Osteoblast (primary cell): ENCODE measurements at regions not wholly inside any gene's neighbourhood (a gene's known extent, or its start where the extent isn't known, plus 50 kb on each side); places are given as distances from the start of the nearest gene placed in this dataset.

ENCODE experiments used
- DNase-seq: peaks from one replicate; pipeline ENCODE4 v3.0.0; 2011; ENCODE audit warnings: low spot score, mixed read lengths; ENCODE audit not compliant: insufficient read length; ENCODE audit errors: missing footprints
- H2AFZ ChIP-seq: 2 replicates; pipeline ENCODE4 v1.6.0; 2011; ENCODE audit warnings: mild to moderate bottlenecking, low read length
- H3K27ac ChIP-seq: 2 replicates; pipeline ENCODE4 v1.5.1; 2011; ENCODE audit warnings: mild to moderate bottlenecking, low read depth, low read length, moderate library complexity
- H3K27me3 ChIP-seq: 2 replicates; pipeline ENCODE4 v1.6.0; 2012; ENCODE audit warnings: mild to moderate bottlenecking, control low read depth, inconsistent platforms, low read length, moderate library complexity; ENCODE audit not compliant: insufficient read depth
- H3K36me3 ChIP-seq: 2 replicates; pipeline ENCODE4 v1.5.1; 2011; ENCODE audit warnings: mild to moderate bottlenecking, low read length, control low read depth, moderate library complexity; ENCODE audit not compliant: insufficient read depth
- H3K4me1 ChIP-seq: 2 replicates; pipeline ENCODE4 v1.5.1; 2011; ENCODE audit warnings: mild to moderate bottlenecking, low read length, control low read depth, moderate library complexity; ENCODE audit not compliant: insufficient read depth
- H3K4me2 ChIP-seq: 2 replicates; pipeline ENCODE4 v1.6.0; 2011; ENCODE audit warnings: mild to moderate bottlenecking, low read length; ENCODE audit not compliant: insufficient read depth
- H3K4me3 ChIP-seq: fragments of 200-600 bp; sonication (generic); 3 replicates; pipeline ENCODE4 v1.5.1; 2012; ENCODE audit warnings: mild to moderate bottlenecking, low read length, inconsistent platforms; ENCODE audit not compliant: insufficient read depth
- H3K79me2 ChIP-seq: 2 replicates; pipeline ENCODE4 v1.6.0; 2012; ENCODE audit warnings: mild to moderate bottlenecking, low read length, control low read depth, inconsistent platforms; ENCODE audit not compliant: insufficient read depth
- H3K9me3 ChIP-seq: 2 replicates; pipeline ENCODE4 v1.5.1; 2011; ENCODE audit warnings: low read depth, low read length, control low read depth
- H4K20me1 ChIP-seq: 2 replicates; pipeline ENCODE4 v1.6.0; 2012; ENCODE audit warnings: mild to moderate bottlenecking, low read length, control low read depth; ENCODE audit not compliant: insufficient read depth
- TF ChIP-seq, protein P1 (sequence below): IDR thresholded peaks from 2 replicates; pipeline ENCODE4 v1.5.1; 2011; ENCODE audit warnings: mild to moderate bottlenecking, low read depth, low read length, moderate library complexity; ENCODE audit errors: extremely low read depth

DNA sequence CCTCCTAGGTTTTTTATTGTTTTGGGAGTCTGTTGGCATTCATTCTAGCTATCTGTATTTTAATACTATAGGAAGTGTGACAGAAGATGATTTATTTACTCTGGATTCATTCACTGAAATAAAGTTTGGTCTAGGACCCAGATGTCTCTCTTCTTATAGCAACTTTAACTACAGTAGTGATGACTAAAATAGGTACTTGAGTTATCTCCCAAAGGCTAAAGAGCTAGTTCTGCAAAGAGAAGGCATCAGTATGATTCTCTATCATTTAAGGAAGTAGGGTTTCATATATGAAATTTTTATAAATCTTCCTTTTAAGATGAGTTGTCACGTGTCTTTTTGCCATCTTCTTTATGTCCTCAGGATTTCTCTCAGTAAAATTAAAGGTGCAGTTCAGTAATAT lies 507.4 kb downstream of the KCTD12 start:
- Histone ChIP-seq H2AFZ (no peak overlapping the region), H3K79me2 (no peaks in the 10 kb centered on the region), H3K4me2 (no peak overlapping the region), H3K27me3 (no peaks in the 10 kb centered on the region), H4K20me1 (no peaks in the 10 kb centered on the region), H3K4me1 (peaks cover under 1% of the 10 kb centered on the region), H3K9me3 (no peaks in the 10 kb centered on the region), H3K27ac (no peak overlapping the region), H3K36me3 (no peaks in the 10 kb centered on the region), H3K4me3 (no peak overlapping the region)
- DNase-seq: no peak
- TF ChIP-seq, protein P1, sequence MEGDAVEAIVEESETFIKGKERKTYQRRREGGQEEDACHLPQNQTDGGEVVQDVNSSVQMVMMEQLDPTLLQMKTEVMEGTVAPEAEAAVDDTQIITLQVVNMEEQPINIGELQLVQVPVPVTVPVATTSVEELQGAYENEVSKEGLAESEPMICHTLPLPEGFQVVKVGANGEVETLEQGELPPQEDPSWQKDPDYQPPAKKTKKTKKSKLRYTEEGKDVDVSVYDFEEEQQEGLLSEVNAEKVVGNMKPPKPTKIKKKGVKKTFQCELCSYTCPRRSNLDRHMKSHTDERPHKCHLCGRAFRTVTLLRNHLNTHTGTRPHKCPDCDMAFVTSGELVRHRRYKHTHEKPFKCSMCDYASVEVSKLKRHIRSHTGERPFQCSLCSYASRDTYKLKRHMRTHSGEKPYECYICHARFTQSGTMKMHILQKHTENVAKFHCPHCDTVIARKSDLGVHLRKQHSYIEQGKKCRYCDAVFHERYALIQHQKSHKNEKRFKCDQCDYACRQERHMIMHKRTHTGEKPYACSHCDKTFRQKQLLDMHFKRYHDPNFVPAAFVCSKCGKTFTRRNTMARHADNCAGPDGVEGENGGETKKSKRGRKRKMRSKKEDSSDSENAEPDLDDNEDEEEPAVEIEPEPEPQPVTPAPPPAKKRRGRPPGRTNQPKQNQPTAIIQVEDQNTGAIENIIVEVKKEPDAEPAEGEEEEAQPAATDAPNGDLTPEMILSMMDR: no peak

DNA sequence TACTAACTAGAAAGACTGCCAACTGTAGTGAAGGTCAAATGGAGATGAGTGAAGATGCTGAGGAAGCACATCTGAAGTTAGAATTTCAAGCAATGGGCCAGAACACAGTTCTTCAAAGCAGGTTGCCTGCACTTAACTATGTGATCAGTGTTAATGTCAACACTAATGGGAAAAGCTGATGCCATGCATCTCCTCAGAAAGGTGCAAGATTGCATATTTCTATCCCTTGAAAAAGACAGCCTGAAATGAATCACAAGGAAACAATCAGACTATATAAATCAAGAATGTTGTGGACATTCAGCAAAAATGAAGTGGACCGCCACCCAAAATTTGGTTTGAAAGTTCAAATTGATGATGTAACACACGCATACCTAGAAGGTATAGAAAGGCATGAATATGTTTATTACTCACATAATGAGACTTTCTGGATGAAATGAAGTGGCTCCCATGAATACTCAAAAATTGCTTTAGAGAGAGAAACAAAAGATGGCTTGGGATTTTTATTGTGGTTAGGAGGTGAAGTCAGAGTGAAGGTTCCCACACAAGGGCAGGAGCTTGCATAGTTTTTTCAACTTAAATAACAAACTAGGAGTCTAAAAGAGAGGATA lies 522.4 kb downstream of the KCTD12 start:
- Histone ChIP-seq H3K4me3 (no peak overlapping the region), H3K36me3 (no peaks in the 10 kb centered on the region), H3K27me3 (no peaks in the 10 kb centered on the region), H3K4me2 (no peak overlapping the region), H2AFZ (no peak overlapping the region), H4K20me1 (no peaks in the 10 kb centered on the region), H3K4me1 (no peaks in the 10 kb centered on the region), H3K27ac (no peak overlapping the region), H3K79me2 (no peaks in the 10 kb centered on the region), H3K9me3 (no peaks in the 10 kb centered on the region)
- no peak for DNase-seq
- TF ChIP-seq, protein P1: no peak

DNA sequence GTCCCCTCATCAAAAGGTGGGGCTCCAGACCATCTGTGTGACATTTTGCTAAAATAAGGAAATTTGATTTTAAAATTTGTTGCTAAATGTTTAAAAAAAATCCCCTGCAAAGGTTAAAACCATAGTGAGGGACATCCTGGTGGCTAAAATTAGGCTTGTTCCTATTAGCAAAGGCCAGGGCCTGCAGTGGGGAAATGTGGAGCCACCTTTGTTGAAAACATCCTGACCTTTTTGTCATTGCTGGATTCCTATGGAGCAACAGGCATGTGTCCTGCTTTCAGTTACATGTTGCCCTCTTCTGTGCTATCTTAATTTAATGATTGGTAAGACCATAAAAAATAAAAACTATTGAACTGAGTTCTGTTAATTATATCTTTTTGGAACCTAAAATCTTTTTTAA lies 524.3 kb downstream of the KCTD12 start:
- H3K9me3 ChIP-seq: no peaks in the 10 kb centered on the region
- no peaks in the 10 kb centered on the region for H4K20me1 ChIP-seq
- H3K27ac ChIP-seq: no peak overlapping the region
- H3K4me1 ChIP-seq: no peaks in the 10 kb centered on the region
- H3K4me2 ChIP-seq: no peak overlapping the region
- H3K4me3 ChIP-seq: no peak overlapping the region
- no peaks in the 10 kb centered on the region for H3K79me2 ChIP-seq
- no peak overlapping the region for H2AFZ ChIP-seq
- H3K27me3 ChIP-seq: no peaks in the 10 kb centered on the region
- DNase-seq: no peak
- H3K36me3 ChIP-seq: no peaks in the 10 kb centered on the region
- TF ChIP-seq, protein P1: no peak

DNA sequence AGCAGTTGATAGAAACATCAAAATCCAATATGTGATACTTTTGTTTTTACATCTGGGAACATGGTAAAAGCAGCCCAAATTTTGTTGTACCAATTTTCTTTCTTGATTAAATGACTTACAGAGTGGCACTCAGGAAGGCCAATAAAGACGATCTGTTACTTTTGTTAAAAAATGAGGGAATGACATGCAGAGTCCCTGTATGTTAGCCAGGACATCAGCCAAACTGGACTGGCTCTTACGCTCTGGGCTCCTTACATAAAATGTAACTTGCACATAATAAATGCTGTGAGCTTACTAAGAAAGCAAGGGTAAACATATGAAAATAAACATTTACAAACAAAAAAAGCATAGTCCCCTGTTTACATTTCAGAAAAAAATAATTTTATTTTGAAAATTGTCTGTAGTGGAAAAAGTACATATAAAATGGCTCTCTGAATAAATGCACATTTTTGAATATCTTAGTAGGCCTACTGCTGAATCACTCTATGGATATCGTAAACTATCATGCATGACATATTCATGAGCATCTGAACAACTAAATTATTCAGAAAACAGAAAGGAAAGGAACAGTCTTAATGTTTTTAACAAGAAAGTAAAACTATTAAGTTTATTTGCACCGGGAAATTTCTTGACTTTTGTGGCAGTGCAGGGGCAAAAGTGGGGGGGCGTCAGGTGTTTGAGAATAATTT lies 534.5 kb downstream of the KCTD12 start:
- H3K4me2 ChIP-seq: no peak overlapping the region
- H3K27ac ChIP-seq: no peak overlapping the region
- H3K4me1 ChIP-seq: no peaks in the 10 kb centered on the region
- TF ChIP-seq, protein P1: no peak
- no peak overlapping the region for H3K4me3 ChIP-seq
- H4K20me1 ChIP-seq: no peaks in the 10 kb centered on the region
- H3K27me3 ChIP-seq: no peaks in the 10 kb centered on the region
- no peaks in the 10 kb centered on the region for H3K9me3 ChIP-seq
- H3K79me2 ChIP-seq: no peaks in the 10 kb centered on the region
- no peak for DNase-seq
- H3K36me3 ChIP-seq: no peaks in the 10 kb centered on the region
- no peak overlapping the region for H2AFZ ChIP-seq
